ENCODE measurements at regions not wholly inside any gene's neighbourhood (a gene's known extent, or its start where the extent isn't known, plus 50 kb on each side); places are given as distances from the start of the nearest gene placed in this dataset.

DNA sequence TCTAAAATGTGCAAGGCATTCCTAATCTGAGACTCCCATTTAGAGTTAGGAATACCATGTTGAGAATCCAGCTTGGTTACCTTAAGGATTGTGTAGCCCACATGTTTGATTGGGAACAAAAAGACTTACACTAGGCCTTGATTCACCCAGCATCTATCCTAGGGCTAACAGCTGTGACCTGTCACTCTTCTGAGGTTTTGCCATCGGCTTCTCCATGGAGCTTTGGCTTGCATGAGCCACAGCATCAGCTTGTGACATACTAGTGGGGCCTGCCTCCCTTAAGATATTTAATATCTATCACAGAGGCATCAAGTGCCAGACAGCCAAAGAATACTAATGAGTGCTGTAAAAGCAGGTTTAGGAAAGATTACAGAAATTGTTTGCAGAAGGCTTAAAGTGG lies 241.3 kb upstream of the UBE2E3 start:
- DNase-seq (ENCODE audit: low read depth) = no peak

DNA sequence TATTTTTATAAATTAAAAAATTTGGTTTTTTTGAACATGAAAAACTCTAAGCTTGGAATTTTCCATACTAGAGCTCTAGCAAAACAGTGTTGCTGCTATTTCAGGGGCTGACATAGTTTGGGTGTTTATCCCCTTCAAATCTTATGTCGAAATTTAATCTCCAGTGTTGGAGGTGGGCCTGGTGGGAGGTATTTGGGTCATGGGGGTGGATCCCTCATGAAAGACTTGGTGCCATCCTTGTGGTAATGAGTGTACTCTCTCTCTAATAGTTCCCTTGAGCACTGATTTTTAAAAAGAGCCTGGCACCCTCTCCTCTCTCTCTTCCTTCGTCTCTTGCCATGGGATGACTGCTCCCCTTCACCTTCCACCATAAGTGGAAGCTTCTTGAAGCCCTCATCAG lies 244.6 kb upstream of the UBE2E3 start:
- no peak for DNase-seq (ENCODE audit: low read depth)

DNA sequence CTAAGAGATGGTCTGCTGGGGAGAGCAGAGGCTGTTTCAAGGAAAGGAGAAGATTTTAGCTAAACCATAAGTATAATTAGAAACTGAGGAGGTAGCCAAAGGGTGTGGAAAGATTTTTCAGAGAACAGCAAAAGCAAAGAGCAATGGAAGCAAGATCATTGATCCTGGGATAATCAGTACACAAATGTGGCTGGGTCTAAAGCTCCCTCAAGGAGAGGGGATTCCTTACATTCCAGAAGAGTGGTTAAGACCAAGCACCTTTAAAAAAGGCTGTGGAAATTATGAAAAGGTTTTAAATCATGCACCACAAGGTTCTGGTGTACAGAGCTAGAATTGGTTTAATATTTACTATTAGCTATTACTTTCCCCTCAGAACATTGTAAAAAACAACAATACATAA lies 246.0 kb upstream of the UBE2E3 start:
- no peak for DNase-seq (ENCODE audit: low read depth)

DNA sequence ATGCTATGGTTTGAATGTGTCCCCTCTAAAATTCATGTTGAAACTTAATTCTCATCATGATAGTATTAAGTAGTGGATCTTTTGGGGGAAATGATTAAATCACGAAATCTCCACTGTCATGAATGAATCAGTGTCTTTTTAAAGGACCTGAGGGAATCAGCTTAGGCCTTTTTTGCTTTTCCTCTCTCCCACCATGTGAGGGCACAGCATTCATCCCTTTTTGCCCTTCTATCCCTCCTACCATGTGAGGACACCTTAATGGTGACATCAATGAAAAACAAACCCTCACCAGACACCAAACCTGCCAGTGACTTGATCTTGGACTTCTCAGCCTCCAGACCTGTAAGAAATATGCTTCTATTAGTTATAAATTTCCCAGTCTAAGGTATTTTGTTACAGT lies 247.1 kb upstream of the UBE2E3 start:
- no peak for DNase-seq (ENCODE audit: low read depth)

DNA sequence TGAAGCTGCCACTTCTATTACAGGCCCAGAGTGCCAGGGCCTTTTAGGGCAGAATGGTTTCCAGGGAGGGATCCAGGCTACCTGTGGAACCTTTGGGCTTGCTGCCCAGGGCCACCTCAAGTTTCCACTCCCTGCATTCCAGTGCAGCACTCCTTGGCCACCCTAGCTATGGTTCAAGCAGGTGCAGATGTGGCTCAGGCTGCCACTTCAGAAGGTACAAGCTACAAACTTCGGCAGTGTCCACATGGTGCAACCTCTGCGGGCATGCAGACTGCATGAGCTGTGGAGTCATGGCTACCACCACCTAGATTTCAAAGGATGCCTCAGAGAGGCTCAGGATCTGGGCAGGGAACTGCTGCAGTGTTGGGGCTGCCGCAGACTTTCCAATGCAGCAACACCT lies 248.1 kb upstream of the UBE2E3 start:
- DNase-seq (ENCODE audit: low read depth) = no peak

DNA sequence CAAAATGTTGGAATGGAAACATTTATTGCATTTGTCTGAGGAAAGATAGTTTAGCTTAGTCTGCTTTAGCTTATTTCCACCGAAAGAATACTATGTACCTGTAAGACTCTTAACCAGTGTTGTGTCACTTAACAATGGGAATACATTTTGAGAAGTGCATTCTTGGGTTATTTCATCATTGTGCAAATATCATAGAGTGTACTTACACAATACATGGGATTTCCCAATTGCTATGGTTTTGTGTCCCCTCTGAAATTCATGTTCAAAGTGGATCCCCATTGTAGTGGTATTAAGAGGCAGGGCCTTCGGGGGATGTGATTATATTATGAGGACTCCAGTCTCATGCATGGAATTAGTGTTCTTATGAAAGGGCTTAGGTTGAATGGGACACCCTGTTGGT lies 249.4 kb upstream of the UBE2E3 start:
- no peak for DNase-seq (ENCODE audit: low read depth)

DNA sequence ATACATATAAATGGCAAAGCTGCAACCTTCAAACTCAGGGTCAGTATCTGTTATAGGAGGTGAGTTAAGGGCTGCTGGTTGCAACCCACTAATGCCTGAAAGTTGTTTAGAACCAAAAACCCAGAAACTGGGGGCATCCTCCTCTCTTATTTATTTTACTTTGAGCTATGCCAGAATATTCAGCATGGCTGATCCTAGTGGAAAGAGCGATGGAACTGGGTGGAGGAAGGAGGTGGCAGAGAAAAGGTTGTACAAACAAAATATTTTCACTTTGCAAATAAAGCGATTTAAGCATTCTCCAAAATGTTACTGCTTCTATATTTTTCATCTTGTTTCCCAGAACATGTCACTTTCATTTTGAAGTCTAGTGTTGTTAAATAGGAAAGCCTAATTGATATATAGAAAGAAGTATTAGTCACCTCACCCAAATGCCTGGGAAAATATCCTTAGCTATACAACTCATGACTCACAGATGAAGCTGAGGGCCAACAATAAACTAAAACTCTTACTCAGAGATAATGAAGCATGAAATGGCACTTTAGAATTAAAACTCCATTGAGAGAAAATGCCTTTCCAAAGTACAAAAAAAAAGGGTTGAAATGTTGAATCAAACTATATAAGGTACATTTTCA lies 251.4 kb upstream of the UBE2E3 start:
- no peak for DNase-seq (ENCODE audit: low read depth)

DNA sequence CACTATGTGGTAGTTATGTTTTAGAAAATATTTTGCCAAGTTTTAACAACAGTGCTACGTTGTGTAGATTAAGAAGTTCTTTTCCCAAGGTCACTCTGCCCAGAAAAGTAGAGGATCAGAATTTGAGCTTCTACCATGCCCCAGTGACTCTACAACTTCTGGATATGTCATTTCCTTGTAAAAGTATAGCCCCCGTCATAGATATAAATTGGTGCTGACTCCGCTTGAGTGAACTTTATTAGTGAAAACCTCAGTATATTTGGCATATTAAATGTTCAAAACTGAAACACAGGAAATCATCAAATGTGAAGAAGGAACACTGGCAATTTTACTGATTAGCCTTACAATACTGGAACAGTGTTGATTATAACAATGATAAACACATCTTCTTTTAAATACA lies 256.7 kb upstream of the UBE2E3 start:
- DNase-seq (ENCODE audit: low read depth) = no peak

DNA sequence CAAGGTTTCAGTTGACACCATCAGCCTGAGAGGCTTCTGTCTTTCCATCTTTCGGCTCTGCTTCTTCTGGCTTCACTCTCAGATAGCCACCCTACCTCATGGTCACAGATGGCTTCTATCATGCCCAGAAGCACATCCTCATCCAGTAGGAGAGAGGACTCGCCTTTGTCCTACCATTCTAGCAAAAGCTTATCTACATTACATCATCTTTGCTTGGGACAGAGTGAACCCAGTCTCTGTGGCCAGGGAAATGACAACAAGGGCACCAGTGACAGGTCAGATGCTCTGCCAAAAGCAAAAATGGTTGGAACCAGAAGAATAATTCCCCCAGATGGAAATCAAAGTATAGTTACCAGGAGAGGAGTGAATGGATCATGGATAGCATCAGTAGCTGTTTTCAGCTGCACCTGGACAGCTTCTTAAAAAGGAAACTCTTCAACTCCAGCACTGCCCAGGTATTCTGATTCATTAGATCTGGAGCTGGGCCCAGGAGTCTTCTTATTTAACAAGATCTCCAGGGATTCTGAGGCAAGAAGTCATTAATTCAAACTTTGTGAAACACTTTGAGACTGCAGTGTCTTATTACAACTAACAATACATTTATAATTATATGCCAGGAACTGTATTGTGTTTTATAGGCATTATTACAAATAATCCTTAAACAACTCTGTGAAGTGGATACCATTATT lies 257.7 kb upstream of the UBE2E3 start:
- DNase-seq (ENCODE audit: low read depth) = no peak

DNA sequence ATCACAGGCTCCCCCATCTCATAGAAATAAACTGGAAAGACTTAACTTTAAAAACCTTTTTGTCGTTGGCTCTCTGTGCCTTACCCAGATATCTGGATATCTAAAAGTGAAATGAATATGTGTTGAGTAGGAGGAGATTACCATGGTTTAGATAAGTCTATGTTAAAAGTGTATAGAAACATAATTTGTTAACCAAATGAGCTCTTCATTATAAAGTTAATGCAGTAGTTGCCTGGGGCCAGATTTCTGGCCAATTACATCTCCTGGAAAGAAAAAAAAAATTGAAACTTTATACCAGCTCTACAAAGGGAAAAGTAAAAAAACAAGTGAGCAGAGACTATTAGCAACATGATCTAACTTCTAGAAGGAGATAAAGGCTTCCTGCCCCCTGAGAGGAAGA lies 259.6 kb upstream of the UBE2E3 start:
- DNase-seq (ENCODE audit: low read depth) = no peak

DNA sequence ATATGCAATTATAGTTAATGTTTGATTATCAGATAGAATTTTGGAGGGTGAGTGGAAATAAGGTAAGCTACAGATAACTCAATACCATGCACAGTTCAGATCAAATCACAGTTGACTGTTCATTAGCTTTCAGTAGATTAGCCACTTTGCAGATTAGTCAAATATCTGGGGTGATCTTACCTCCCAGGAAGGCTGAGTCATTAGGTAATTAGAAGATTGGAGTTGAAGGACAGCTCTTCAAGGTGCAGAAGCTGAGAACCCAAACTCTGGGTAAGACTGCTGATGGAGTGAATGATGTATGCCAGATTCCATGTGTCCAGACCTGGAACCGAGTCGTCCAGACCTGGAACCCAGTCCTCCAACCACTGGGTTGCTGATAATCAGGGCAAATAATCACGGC lies 262.8 kb upstream of the UBE2E3 start:
- DNase-seq (ENCODE audit: low read depth) = no peak

DNA sequence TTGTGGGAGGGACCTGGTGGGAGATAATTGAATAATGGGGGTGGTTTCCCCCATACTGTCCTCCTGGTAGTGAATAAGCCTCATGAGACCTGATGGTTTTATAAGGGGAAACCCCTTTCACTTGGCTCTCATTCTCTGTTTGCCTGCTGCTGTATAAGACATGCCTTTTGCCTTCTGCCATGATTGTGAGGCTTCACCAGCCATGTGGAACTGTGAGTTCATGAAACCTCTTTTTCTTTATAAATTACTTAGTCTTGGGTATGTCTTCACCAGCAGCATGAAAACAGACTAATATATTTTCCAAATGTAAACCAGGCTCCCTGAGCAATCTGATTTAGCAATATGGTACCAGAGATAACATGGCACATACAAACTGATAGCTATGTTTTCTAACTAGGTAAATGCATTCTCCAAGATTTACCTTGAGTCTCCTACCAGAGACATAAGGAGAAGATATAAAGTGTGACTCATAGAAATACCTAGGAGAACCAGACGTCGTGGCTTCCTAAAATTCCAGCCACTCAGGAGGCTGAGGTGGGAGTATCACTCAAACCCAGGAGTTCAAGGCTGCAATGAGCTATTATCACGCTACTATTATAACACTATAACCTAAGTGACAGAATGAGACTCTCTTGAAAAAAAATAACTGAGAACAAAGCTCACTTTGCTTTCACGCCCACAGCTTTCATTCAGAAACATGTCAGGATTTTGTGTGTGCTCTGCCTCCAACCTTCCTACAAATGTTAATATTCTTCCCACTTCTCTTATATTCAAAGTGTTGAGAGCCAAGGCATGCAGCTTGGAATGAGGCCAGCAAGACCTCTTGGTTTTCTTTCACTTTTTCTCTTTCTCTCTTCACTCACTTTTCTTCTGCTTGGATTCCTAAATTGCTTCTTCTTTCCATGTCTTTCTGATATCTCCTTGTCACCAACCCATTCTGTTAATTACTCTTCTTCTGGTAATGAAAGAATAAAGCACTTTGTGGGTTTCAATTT lies 263.9 kb upstream of the UBE2E3 start:
- DNase-seq (ENCODE audit: low read depth) = no peak

DNA sequence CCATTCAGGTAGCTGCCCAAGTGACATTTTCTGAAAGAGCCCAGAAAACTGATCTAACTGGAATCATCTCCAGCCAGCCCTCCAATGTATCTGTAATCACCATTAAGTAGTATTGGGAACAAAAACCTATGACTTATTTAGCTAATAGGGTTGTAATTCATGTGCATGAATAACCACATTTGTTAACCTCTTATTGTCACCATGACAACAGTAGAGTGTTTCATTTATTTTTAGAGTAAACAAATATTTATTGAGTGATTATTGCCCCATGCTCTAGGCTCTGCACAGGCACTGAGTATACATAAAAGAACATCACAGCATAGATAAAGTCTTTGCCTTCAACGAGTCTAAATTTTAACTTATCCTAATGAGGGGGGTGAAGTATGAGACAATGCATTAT lies 265.4 kb upstream of the UBE2E3 start:
- no peak for DNase-seq (ENCODE audit: low read depth)

DNA sequence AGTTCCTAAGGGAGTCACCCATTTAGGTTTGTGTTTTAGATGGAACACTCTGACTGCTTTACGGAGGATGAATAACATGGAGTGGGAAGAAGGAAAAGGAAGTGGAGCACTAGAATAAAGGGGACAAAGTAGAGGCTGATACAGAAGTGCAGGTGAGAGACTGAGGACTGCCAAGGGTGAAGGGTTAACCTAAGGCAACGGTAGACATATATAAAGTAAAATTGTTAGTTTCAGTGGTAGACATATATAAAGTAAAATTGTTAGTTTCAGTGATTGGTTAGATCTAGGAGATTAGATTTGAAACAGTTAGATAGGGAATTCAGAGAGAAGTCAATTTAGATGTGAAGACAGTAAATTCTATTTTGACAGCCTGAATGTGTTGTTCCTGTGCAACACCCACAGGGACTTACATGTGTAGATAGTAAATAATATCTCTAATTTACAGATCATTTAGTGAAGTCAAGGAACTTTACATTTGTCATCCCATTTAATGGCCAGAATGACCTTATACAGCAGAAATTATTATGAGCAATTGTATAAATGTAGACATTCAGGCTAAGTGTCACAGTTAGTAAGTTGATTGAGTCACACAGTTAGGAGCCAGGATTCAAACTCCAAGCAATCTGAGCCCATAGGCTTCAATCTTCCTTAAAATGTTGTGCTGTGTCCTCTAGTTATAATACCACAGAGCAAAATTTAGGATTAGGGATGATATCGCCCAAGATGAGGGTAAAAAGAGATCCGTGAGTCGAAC lies 270.8 kb upstream of the UBE2E3 start:
- no peak for DNase-seq (ENCODE audit: low read depth)

DNA sequence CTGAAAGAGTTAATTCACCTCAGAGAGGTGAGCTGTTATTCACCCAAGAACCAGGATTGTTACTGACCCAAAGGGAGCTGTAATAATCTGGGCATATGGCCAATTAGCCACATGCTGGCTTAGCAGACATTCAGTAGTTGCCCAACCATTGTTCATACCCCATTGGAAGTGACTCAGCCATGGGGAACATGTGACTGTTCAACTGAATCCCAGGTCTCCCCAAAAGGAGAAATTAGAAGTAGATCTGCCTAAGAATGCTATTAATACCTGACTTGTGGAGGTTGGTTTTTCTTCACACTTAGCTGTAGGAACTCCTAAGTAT lies 272.6 kb upstream of the UBE2E3 start:
- no peak for DNase-seq (ENCODE audit: low read depth)

DNA sequence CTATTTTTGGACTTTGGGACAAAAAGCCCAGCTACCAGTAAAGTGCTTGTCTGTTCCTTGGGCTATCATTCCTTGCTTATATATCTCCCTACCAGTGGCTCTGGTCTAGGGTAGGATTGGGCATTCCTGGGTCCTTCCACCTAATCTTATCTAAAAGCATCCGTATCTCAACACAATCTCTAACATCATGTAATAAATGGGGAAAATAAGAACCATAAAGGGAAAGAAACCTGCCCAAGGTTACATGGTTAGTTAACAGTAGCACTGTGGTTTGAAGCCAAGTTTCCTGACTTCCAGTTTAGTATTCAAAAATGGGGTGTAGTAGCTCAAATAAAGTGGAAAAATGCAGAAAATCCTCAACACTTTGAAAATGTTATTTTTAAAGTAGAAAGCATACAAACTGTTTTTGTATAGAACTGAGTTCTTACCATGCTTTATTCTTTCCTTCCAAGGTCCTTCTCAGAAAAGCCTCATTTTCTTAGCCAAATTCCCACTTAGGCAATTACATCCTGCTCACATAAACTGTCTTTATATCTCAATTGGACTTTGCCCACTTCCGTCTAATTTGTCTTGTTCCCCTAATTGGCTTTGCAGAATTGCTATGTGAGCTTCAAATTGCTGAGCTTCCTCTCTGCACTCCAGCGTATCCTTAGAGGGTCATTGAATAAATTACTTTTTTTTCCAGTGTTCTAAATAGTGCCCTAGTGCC lies 273.1 kb upstream of the UBE2E3 start:
- no peak for DNase-seq (ENCODE audit: low read depth)

DNA sequence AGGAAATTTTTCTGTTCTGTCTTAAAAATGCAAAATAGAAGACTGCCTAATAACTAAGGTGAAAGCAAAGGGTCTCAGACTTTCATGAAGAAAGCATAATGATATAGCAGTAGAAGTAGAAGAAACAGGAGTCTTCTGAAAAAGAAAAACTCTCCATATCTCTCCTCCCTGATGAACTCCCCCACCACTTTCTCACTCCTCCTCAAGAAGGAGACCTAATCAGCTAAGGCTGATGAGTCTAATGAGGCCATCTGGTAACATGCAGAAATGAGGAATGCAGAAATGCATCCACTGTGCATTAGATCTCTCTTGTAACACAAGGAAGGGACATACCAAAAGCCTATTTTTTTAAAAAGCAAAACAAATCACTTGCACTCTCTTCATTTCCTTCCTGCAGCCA lies 273.7 kb upstream of the UBE2E3 start:
- DNase-seq (ENCODE audit: low read depth) = no peak

DNA sequence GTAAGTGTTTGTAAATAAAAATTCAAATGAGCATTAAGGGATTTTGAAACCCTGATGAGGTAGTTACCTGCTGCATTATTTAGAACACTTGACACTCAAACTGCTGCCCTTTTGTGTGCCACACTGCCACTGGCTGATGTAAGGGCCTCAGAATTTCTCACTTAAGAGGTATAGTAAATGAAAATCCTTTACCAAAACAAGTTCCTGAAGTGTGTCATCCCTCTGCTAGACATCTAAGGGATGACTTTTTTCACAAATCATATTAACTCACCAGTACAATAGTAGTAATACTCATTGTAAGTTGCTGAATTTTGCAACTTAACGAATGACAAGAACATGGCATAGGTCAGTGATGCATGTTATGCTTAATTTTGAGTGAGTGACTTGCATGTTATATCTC lies 274.9 kb upstream of the UBE2E3 start:
- DNase-seq (ENCODE audit: low read depth) = no peak

DNA sequence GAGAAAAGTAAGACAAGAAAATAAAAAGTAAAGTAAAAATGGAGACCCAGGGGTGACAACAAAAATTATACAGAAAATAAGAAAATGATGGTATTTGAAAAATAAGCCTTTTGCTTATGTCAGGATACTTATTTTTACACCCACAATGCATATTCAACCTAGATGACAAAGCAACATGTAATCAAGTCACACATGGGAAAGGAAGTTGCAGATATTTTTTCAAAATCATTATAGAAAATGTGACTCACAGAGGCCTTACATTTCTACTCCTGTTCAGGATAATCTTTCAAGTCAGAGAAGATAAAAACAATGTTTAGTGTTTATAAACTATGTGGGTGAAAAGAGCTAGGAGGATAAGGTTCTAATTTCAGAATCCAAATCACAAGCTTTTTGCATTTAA lies 275.3 kb upstream of the UBE2E3 start:
- DNase-seq (ENCODE audit: low read depth) = no peak

DNA sequence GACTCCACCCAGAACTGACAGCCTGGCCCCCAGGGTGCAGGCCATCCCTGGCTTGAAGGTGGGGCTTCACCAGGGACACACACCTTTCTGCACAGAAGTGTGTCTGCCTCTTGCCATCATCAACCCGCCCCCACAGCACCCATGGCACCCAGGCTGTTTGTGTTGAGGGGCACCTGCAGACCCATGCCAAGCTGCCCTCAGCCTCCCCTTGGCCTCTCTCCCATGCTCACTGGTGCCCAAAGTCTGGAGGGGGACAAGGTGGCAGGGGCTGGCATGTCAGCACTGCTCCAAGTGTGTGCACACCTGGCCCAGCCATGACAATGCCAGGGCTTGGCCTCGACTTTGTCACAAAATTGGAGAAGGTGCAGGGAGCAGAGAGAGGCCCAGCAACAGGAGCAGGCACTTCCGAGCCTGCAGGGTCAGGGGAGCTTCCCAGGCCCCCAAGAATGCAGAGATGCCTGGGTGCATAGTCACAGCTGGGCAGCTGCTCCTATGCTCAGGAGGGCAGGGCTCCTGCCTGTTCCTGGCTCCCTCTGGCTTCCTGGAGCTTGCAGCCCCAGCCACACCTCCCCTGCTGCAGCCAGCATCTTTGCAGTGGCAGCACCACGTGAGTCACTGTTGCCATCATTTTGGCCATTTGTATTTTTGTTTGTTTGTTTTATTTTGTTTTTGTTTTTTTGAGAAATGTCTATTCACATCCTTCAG lies 280.6 kb upstream of the UBE2E3 start:
- DNase-seq (ENCODE audit: low read depth) = no peak

DNA sequence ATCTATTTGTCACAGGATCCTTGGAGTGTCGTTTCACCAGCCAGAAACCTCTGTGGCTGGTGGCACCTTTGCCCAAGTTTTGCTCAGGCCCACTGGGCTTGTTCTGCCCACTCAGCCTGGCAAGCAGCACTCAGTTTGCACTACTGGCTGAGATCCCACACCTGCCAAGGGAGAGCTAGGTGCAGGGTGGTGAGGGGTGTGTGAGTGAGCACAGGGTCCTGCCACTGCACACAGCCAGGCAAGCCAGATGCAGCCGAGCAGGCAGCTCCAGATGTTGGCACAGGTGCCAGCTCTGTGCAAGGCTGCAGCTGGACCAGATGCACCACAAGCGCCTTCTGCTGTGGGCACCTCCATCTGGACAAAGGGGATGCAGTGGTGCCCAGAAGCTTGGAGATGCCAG lies 281.7 kb upstream of the UBE2E3 start:
- DNase-seq (ENCODE audit: low read depth) = no peak

Measured in CMK (cell line).